ENCODE measurements at regions not wholly inside any gene's neighbourhood (a gene's known extent, or its start where the extent isn't known, plus 50 kb on each side); places are given as distances from the start of the nearest gene placed in this dataset.

GRCh38 chr4:189376901-189377300 is 563.8 kb upstream of the FRG1 start:
- FAIRE-seq (no peak), DNase-seq (ENCODE audit: extremely low spot score, insufficient read length, low read depth) (no peak)

GRCh38 chr4:189377569-189377968 is 563.1 kb upstream of the FRG1 start:
- no peak for FAIRE-seq
- DNase-seq (ENCODE audit: extremely low spot score, insufficient read length, low read depth) = no peak

GRCh38 chr4:189385098-189385497 is 555.6 kb upstream of the FRG1 start:
- no peak for DNase-seq (ENCODE audit: extremely low spot score, insufficient read length, low read depth)

GRCh38 chr4:189385579-189385978 is 555.1 kb upstream of the FRG1 start:
- no peak for DNase-seq (ENCODE audit: extremely low spot score, insufficient read length, low read depth)
- no peak for FAIRE-seq

More at GRCh38 chr4:189385098-189385497, 555.6 kb upstream of the FRG1 start:
- no peak for FAIRE-seq

- DNase-seq (ENCODE audit: extremely low spot score, insufficient read length, low read depth) (no peak), FAIRE-seq (no peak)
Observed at GRCh38 chr4:189396435-189396834, 544.2 kb upstream of the FRG1 start.

GRCh38 chr4:189404271-189404670 is 536.4 kb upstream of the FRG1 start:
- FAIRE-seq = no peak
- DNase-seq (ENCODE audit: extremely low spot score, insufficient read length, low read depth) = no peak

GRCh38 chr4:189409158-189409557 is 531.5 kb upstream of the FRG1 start:
- FAIRE-seq (no peak), DNase-seq (ENCODE audit: extremely low spot score, insufficient read length, low read depth) (no peak)

- FAIRE-seq (no peak), DNase-seq (ENCODE audit: extremely low spot score, insufficient read length, low read depth) (no peak)
Observed at GRCh38 chr4:189414021-189414420, 526.7 kb upstream of the FRG1 start.

- no peak for FAIRE-seq
- DNase-seq (ENCODE audit: extremely low spot score, insufficient read length, low read depth) = no peak
Observed at GRCh38 chr4:189420572-189420971, 520.1 kb upstream of the FRG1 start.

- DNase-seq (ENCODE audit: extremely low spot score, insufficient read length, low read depth) (no peak), FAIRE-seq (no peak)
Observed at GRCh38 chr4:189436207-189436606, 504.5 kb upstream of the FRG1 start.

GRCh38 chr4:189440716-189441115 is 500.0 kb upstream of the FRG1 start:
- FAIRE-seq (no peak), DNase-seq (ENCODE audit: extremely low spot score, insufficient read length, low read depth) (no peak)

GRCh38 chr4:189443341-189443740 is 497.3 kb upstream of the FRG1 start:
- FAIRE-seq (no peak), DNase-seq (ENCODE audit: extremely low spot score, insufficient read length, low read depth) (no peak)

- DNase-seq (ENCODE audit: extremely low spot score, insufficient read length, low read depth) (no peak), FAIRE-seq (no peak)
Observed at GRCh38 chr4:189445613-189446012, 495.1 kb upstream of the FRG1 start.

- DNase-seq (ENCODE audit: extremely low spot score, insufficient read length, low read depth) (no peak), FAIRE-seq (no peak)
Observed at GRCh38 chr4:189463734-189464133, 476.9 kb upstream of the FRG1 start.

- DNase-seq (ENCODE audit: extremely low spot score, insufficient read length, low read depth) = no peak
- FAIRE-seq = no peak
Observed at GRCh38 chr4:189494407-189494806, 446.3 kb upstream of the FRG1 start.

GRCh38 chr4:189497516-189497915 is 443.2 kb upstream of the FRG1 start:
- FAIRE-seq (no peak), DNase-seq (ENCODE audit: extremely low spot score, insufficient read length, low read depth) (no peak)

- FAIRE-seq (no peak), DNase-seq (ENCODE audit: extremely low spot score, insufficient read length, low read depth) (no peak)
Observed at GRCh38 chr4:189497996-189498395, 442.7 kb upstream of the FRG1 start.

GRCh38 chr4:189498457-189498856 is 442.2 kb upstream of the FRG1 start:
- FAIRE-seq (no peak), DNase-seq (ENCODE audit: extremely low spot score, insufficient read length, low read depth) (no peak)

GRCh38 chr4:189499696-189500095 is 441.0 kb upstream of the FRG1 start:
- no peak for FAIRE-seq
- DNase-seq (ENCODE audit: extremely low spot score, insufficient read length, low read depth) = no peak

GRCh38 chr4:189500970-189501369 is 439.7 kb upstream of the FRG1 start:
- no peak for FAIRE-seq
- no peak for DNase-seq (ENCODE audit: extremely low spot score, insufficient read length, low read depth)

GRCh38 chr4:189502841-189503435 is 437.7 kb upstream of the FRG1 start:
- FAIRE-seq (no peak), DNase-seq (ENCODE audit: extremely low spot score, insufficient read length, low read depth) (no peak)

GRCh38 chr4:189504220-189504619 is 436.5 kb upstream of the FRG1 start:
- no peak for DNase-seq (ENCODE audit: extremely low spot score, insufficient read length, low read depth)
- no peak for FAIRE-seq

GRCh38 chr4:189505380-189505779 is 435.3 kb upstream of the FRG1 start:
- no peak for FAIRE-seq
- DNase-seq (ENCODE audit: extremely low spot score, insufficient read length, low read depth) = no peak
